Stimulated activated CD4-positive, alpha-beta T cell treated with anti-CD3 and anti-CD28 coated beads, Interleukin-1b, Interleukin-23, amount 100 ng/mL, for 1 hour (primary cell): ENCODE measurements at regions not wholly inside any gene's neighbourhood (a gene's known extent, or its start where the extent isn't known, plus 50 kb on each side); places are given as distances from the start of the nearest gene placed in this dataset.

Experiments
- DNase-seq, 2 donors: peaks; one replicate each; pipeline ENCODE4 v3.0.0-alpha.2; 2020; ENCODE audit warnings: low read depth in 2 of 2

DNA sequence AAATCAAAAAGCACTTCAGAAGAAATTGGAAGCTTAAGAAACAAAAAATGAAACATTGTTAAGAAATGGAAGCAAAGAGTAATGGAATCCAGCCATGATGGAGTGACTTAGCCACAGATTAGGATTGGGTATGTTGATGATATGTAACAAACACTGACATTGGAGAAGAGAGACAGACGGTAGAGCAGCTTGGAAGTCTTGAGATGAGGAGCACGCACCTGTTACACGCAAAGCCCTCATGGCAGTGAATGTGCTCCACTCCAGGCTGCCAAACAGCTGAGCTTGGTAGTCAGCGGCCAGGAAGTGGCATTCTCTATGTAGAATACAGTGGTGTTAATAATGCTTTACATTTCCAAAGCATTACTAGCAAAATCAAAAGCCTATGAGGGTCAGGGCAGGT lies 56.9 kb upstream of the GPRIN3 start:
- no peak for DNase-seq

DNA sequence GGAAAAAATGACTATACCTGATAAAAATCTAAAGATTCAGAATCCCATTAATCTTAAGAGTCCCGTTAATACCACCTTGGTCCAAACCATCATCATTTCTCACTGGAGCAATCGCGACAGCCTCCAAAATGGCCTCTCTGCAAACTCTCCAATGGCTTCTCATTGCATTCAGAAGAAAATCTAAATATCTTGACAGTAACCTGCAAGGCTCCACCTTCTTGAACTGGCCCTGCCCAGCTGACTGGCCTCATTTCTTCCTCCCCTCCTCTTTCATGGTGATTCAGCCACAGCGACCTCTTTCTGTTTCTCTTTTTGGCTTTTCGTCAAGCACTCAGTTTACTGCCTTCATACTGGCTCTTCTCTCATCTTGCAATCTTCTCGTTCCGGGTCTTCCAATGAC lies 56.2 kb upstream of the GPRIN3 start:
- DNase-seq: no peak

DNA sequence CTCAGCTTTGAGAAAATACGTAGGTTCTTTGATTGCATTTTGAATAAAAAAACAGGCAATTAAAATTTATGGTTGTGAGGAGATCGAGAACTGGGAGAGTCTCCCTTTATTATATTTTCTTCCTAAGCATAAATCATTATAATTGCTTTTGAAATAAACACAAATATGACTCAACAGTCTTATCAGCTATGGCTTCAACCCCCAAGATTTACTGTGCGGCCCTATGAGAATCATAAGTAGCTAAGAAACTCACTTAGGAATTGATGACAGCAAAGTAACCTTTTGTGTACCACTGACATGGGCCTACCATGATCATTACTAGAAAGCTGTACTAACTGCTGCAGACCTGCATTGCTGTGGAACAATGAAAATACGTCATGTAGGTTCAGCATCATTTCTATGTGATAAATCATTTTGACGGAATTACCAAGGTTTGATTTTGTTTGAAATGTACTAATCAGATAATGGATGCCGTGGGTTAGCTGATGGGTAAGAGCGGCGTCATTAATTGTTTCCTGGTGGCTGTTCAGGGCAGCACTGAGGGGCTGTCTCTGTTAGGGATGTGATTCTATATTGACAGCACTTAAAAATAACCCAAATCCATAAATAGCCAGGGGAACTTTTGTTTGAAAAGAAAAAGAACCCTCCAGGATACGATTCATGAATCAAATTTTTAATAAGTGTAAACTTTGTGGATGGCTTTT lies 51.5 kb upstream of the GPRIN3 start:
- no peak for DNase-seq

DNA sequence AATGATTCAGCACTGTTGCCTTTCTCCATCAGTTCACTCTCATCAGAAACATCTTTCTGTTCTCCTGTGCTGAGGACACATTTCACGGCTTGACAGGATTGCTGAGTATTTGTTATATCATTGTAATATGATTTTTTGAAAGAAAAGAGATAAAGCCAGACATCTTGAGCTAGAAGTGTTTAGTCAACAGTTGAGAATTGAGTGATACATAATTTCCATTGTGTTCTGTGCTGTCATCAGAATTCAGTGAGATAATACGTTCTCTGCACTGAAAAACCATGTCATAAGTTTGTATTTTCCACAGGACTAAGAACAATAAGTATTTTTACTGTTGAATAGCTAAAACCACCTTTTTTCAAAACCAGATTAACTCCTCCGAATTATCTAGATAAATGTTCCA lies 50.2 kb upstream of the GPRIN3 start:
- no peak for DNase-seq
